ENCODE measurements at regions not wholly inside any gene's neighbourhood (a gene's known extent, or its start where the extent isn't known, plus 50 kb on each side); places are given as distances from the start of the nearest gene placed in this dataset.
"Not testable (repeated sequence)": the region's sequence is repeated elsewhere in the genome, so short reads cannot be mapped to it uniquely, and the experiment has no call there.

GRCh38 chr1:213623862-213624261 is 363.9 kb upstream of the PROX1 start:
- Mint-ChIP-seq H3K4me3 (no peak overlapping the region), H3K4me1 (ENCODE audit: low read depth) (peaks cover 9% of the 10 kb centered on the region), H3K36me3 (no peaks in the 10 kb centered on the region), H3K9me3 (peaks cover 6% of the 10 kb centered on the region), H3K27me3 (peaks cover 2% of the 10 kb centered on the region), H3K27ac (no peak overlapping the region)
- POLR2A ChIA-PET, result no interaction called here
- no peak for DNase-seq
- CTCF ChIA-PET, result no interaction called here
- intact Hi-C loops (cut with micrococcal nuclease), result no loop called here

DNA sequence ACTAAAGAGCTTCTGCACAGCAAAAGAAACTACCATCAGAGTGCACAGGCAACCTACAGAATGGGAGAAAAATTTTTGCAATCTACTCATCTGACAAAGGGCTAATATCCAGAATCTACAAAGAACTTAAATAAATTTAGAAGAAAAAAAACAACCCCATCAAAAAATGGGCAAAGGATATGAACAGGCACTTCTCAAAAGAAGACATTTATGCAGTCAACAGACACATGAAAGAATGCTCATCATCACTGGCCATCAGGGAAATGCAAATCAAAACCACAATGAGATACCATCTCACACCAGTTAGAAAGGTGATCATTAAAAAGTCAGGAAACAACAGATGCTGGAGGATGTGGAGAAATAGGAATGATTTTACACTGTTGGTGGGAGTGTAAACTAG is 351.0 kb upstream of the PROX1 start:
- intact Hi-C loops (cut with micrococcal nuclease); H3K27me3 Mint-ChIP-seq; H3K27ac Mint-ChIP-seq; CTCF ChIA-PET; H3K4me1 Mint-ChIP-seq (ENCODE audit: low read depth); H3K36me3 Mint-ChIP-seq; POLR2A ChIA-PET; H3K9me3 Mint-ChIP-seq; H3K4me3 Mint-ChIP-seq; DNase-seq: not testable (repeated sequence)

DNA sequence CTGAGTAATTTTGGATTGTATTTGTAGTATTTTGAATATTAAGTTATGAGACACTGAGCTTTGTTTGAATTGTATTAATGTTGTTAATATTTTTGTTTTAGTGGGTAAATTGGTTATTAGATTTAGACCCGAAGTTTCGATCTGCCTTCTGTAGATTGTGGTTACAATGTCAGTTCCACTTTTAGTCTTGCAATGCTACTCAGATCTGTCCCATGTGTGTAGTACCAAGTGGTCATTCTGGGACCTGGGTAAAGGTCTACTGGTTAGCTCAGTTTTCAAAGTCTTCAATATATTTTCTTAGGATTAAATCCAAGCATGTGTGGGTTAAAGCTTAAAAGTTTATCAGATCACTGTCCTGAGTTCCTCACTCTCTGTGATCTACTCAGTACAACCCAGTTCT is 346.5 kb upstream of the PROX1 start:
- intact Hi-C loops (cut with micrococcal nuclease), result no loop called here
- Mint-ChIP-seq H3K9me3 (peaks cover 2% of the 10 kb centered on the region), H3K27ac (no peak overlapping the region), H3K36me3 (no peaks in the 10 kb centered on the region), H3K4me3 (no peak overlapping the region), H3K4me1 (ENCODE audit: low read depth) (no peaks in the 10 kb centered on the region), H3K27me3 (peaks cover under 1% of the 10 kb centered on the region)
- POLR2A ChIA-PET, result no interaction called here
- CTCF ChIA-PET, result no interaction called here
- no peak for DNase-seq

DNA sequence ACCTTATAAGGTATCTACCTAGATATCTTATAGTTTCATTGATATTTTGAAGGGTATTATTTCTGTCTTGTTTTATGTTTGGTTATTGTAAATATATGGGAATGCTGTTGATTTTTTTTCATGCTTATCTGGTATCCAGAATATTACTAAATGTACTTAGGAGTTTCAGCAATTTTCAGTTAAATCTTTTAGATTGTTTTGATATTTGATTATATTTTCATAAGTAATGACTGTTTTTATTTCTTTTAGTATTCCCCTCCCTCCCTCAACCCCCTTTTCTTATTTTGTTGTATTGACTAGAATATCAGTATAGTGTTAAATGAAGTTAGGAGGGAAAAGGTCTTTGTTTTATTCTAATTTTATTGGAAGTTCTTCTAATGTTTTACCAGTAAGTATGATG is 344.4 kb upstream of the PROX1 start:
- Mint-ChIP-seq H3K36me3 (no peaks in the 10 kb centered on the region), H3K27ac (no peak overlapping the region), H3K4me1 (ENCODE audit: low read depth) (no peaks in the 10 kb centered on the region), H3K9me3 (no peaks in the 10 kb centered on the region), H3K4me3 (no peak overlapping the region), H3K27me3 (peaks cover 2% of the 10 kb centered on the region)
- intact Hi-C loops (cut with micrococcal nuclease), result no loop called here
- DNase-seq, result no peak
- CTCF ChIA-PET, result no interaction called here
- POLR2A ChIA-PET, result no interaction called here

GRCh38 chr1:213647864-213648650 is 339.7 kb upstream of the PROX1 start:
- intact Hi-C loops (cut with micrococcal nuclease), result no loop called here
- no peak for DNase-seq
- Mint-ChIP-seq H3K9me3 (no peaks in the 10 kb centered on the region), H3K27me3 (peaks cover 2% of the 10 kb centered on the region), H3K4me1 (ENCODE audit: low read depth) (no peaks in the 10 kb centered on the region), H3K4me3 (no peak overlapping the region), H3K27ac (no peak overlapping the region), H3K36me3 (no peaks in the 10 kb centered on the region)
- POLR2A ChIA-PET, result no interaction called here
- CTCF ChIA-PET, result no interaction called here

GRCh38 chr1:213649373-213649772 is 338.4 kb upstream of the PROX1 start:
- ChIA-PET CTCF (no interaction called here), POLR2A (no interaction called here)
- Mint-ChIP-seq H3K4me1 (ENCODE audit: low read depth) (no peaks in the 10 kb centered on the region), H3K36me3 (no peaks in the 10 kb centered on the region), H3K4me3 (no peak overlapping the region), H3K27me3 (peaks cover 4% of the 10 kb centered on the region), H3K9me3 (no peaks in the 10 kb centered on the region), H3K27ac (no peak overlapping the region)
- DNase-seq, result no peak
- intact Hi-C loops (cut with micrococcal nuclease), result no loop called here

GRCh38 chr1:213650603-213651002 is 337.2 kb upstream of the PROX1 start:
- Mint-ChIP-seq H3K9me3 (no peaks in the 10 kb centered on the region), H3K27ac (no peak overlapping the region), H3K4me1 (ENCODE audit: low read depth) (no peaks in the 10 kb centered on the region), H3K4me3 (no peak overlapping the region), H3K36me3 (no peaks in the 10 kb centered on the region), H3K27me3 (peaks cover 6% of the 10 kb centered on the region)
- ChIA-PET CTCF (no interaction called here), POLR2A (no interaction called here)
- intact Hi-C loops (cut with micrococcal nuclease), result no loop called here
- no peak for DNase-seq

DNA sequence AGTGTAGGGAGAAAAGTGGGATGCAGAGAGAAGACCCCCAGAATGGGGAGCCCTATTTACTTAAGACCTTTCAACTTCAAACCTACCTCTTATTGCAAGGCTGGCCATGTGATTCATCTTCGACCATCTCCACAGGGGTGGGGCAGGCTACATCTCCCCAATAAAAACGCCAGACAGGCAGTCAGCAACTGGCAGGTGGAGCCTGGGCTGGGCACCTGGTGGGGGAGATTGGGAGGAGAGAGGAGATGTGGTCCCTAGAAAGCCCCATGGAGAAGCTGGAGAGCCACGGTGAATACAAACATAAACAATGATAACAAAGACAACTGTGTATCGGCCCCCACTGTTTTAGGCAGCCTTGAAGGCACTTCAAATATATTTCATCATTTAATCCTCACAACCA is 336.7 kb upstream of the PROX1 start:
- Mint-ChIP-seq H3K4me1 (ENCODE audit: low read depth) (no peaks in the 10 kb centered on the region), H3K27ac (no peak overlapping the region), H3K4me3 (no peak overlapping the region), H3K36me3 (no peaks in the 10 kb centered on the region), H3K27me3 (peaks cover 6% of the 10 kb centered on the region), H3K9me3 (no peaks in the 10 kb centered on the region)
- POLR2A ChIA-PET, result no interaction called here
- intact Hi-C loops (cut with micrococcal nuclease), result no loop called here
- CTCF ChIA-PET, result no interaction called here
- no peak for DNase-seq

GRCh38 chr1:213652109-213652508 is 335.7 kb upstream of the PROX1 start:
- Mint-ChIP-seq H3K4me3 (no peak overlapping the region), H3K9me3 (no peaks in the 10 kb centered on the region), H3K27ac (no peak overlapping the region), H3K27me3 (peaks cover 4% of the 10 kb centered on the region), H3K36me3 (no peaks in the 10 kb centered on the region), H3K4me1 (ENCODE audit: low read depth) (no peaks in the 10 kb centered on the region)
- ChIA-PET POLR2A (no interaction called here), CTCF (no interaction called here)
- intact Hi-C loops (cut with micrococcal nuclease), result no loop called here
- no peak for DNase-seq

DNA sequence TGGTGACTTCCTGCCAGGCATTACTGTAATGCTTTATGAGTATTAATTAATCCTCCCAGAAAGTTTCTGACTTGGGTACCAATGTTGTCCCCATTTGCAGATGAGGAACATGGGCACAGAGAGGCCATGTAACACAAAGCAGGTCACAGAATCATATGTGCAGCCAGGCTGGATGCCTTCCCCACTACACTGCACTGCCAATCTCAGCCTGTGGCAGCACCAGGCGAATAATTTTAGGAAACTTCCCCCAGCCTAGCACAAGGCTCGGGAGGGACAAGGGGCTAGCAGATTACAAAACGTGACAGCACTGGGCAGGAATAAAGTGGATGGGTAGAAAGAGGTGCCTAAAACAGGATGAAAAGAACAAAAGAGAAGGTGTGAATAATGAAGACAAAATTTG is 331.7 kb upstream of the PROX1 start:
- peaks cover 4% of the 10 kb centered on the region for H3K27me3 Mint-ChIP-seq
- ChIA-PET CTCF (no interaction called here), POLR2A (no interaction called here)
- no peak overlapping the region for H3K4me3 Mint-ChIP-seq
- no peaks in the 10 kb centered on the region for H3K4me1 Mint-ChIP-seq (ENCODE audit: low read depth)
- DNase-seq, result no peak
- H3K36me3 Mint-ChIP-seq, result no peaks in the 10 kb centered on the region
- no peaks in the 10 kb centered on the region for H3K9me3 Mint-ChIP-seq
- intact Hi-C loops (cut with micrococcal nuclease), result no loop called here
- no peak overlapping the region for H3K27ac Mint-ChIP-seq

- intact Hi-C loops (cut with micrococcal nuclease), result no loop called here
- Mint-ChIP-seq H3K4me3 (no peak overlapping the region), H3K36me3 (no peaks in the 10 kb centered on the region), H3K27me3 (peaks cover 4% of the 10 kb centered on the region), H3K9me3 (no peaks in the 10 kb centered on the region), H3K27ac (no peak overlapping the region), H3K4me1 (ENCODE audit: low read depth) (no peaks in the 10 kb centered on the region)
- POLR2A ChIA-PET, result no interaction called here
- CTCF ChIA-PET, result no interaction called here
- DNase-seq, result no peak
Observed at GRCh38 chr1:213656503-213656902, 331.3 kb upstream of the PROX1 start.

DNA sequence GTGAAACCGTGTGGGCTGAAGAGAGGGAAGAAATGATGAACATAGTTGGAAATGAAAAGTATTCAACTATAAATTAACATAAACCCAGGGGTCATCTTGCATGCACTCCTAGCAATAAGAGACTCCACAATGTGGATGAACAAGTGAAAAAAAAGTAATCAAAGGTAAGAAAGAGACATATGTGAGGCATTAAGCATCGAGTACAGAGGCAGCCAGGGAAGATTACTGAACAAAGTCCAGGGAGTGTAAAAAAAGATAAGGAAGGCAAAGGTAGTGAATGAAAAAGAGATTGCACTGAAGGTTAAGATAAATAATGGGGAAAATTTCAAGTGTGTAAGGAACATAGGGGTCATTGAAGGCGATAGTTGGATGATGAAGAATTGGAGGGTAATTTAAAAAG is 330.8 kb upstream of the PROX1 start:
- no peaks in the 10 kb centered on the region for H3K4me1 Mint-ChIP-seq (ENCODE audit: low read depth)
- no peaks in the 10 kb centered on the region for H3K36me3 Mint-ChIP-seq
- CTCF ChIA-PET, result no interaction called here

DNA sequence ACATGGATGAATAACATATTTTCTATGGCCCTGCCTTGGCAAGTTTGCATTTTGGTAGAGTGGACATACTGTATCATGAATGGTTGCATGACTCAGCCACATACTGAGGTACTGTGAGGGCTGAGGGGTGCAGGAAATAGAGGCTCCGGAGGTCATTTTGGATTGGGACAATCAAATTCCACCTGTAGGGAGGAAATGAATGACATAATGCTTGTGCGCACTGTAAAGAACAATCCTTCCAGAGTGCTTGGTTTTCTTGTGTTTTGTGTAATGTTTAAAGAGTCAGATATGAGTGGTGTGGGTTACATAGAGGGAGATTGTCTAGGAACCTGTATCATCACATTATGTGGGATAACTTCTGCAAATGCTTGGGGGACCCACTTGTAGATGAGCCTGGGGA is 329.9 kb upstream of the PROX1 start:
- no peak overlapping the region for H3K4me3 Mint-ChIP-seq

More for the DNA sequence above, 330.8 kb upstream of the PROX1 start:
- intact Hi-C loops (cut with micrococcal nuclease), result no loop called here
- DNase-seq, result no peak
- no peak overlapping the region for H3K4me3 Mint-ChIP-seq
- no peaks in the 10 kb centered on the region for H3K9me3 Mint-ChIP-seq
- POLR2A ChIA-PET, result no interaction called here
- H3K27ac Mint-ChIP-seq, result no peak overlapping the region
- peaks cover 4% of the 10 kb centered on the region for H3K27me3 Mint-ChIP-seq

More for the DNA sequence above, 329.9 kb upstream of the PROX1 start:
- no peaks in the 10 kb centered on the region for H3K9me3 Mint-ChIP-seq
- H3K27ac Mint-ChIP-seq, result no peak overlapping the region
- H3K4me1 Mint-ChIP-seq (ENCODE audit: low read depth), result no peaks in the 10 kb centered on the region
- intact Hi-C loops (cut with micrococcal nuclease), result no loop called here
- ChIA-PET CTCF (no interaction called here), POLR2A (no interaction called here)
- H3K27me3 Mint-ChIP-seq, result peaks cover 7% of the 10 kb centered on the region
- H3K36me3 Mint-ChIP-seq, result no peaks in the 10 kb centered on the region
- DNase-seq, result no peak
